MM.1S (cell line): ENCODE measurements at regions not wholly inside any gene's neighbourhood (a gene's known extent, or its start where the extent isn't known, plus 50 kb on each side); places are given as distances from the start of the nearest gene placed in this dataset.

ENCODE experiments used
- DNase-seq: peaks from one replicate; pipeline ENCODE4 v3.0.0-alpha.2; 2015
- H2AFZ ChIP-seq: fragments of 300-600 bp; sonication (generic); 2 replicates; pipeline ENCODE4 v1.6.0; 2016; ENCODE audit warnings: antibody characterized with exemption, low read length
- H3F3A ChIP-seq: fragments of 300-600 bp; sonication (generic); 2 replicates; pipeline ENCODE4 v1.6.1; 2016; ENCODE audit warnings: mild to moderate bottlenecking, antibody characterized with exemption, low read length, moderate library complexity, mixed read lengths; ENCODE audit not compliant: insufficient read depth
- H3K27ac ChIP-seq: fragments of 300-600 bp; sonication (generic); 2 replicates; pipeline ENCODE4 v1.5.1; 2016; ENCODE audit warnings: mild to moderate bottlenecking, low read length
- H3K27me3 ChIP-seq: fragments of 300-600 bp; sonication (generic); replicated peaks from 2 replicates; pipeline ENCODE4 v1.6.0; 2016; ENCODE audit warnings: low read length; ENCODE audit not compliant: insufficient read depth
- H3K36me3 ChIP-seq: fragments of 300-600 bp; sonication (generic); replicated peaks from 2 replicates; pipeline ENCODE4 v1.6.1; 2016; ENCODE audit warnings: mild to moderate bottlenecking, low read length, mixed read lengths; ENCODE audit not compliant: insufficient read depth
- H3K4me1 ChIP-seq: fragments of 300-600 bp; sonication (generic); 2 replicates; pipeline ENCODE4 v1.6.1; 2016; ENCODE audit warnings: low read length, mixed read lengths
- H3K4me2 ChIP-seq: fragments of 300-600 bp; sonication (generic); 2 replicates; pipeline ENCODE4 v1.6.0; 2016; ENCODE audit warnings: low read depth, low read length
- H3K4me3 ChIP-seq: fragments of 300-600 bp; sonication (generic); 2 replicates; pipeline ENCODE4 v1.5.1; 2016; ENCODE audit warnings: low read length, mixed read lengths
- H3K79me2 ChIP-seq: fragments of 300-600 bp; sonication (generic); 2 replicates; pipeline ENCODE4 v1.6.1; 2016; ENCODE audit warnings: mixed run types, low read length, mixed read lengths
- H3K9ac ChIP-seq: fragments of 300-600 bp; sonication (generic); 2 replicates; pipeline ENCODE4 v1.6.1; 2016; ENCODE audit warnings: low read length, mixed read lengths
- H3K9me2 ChIP-seq: fragments of 300-600 bp; sonication (generic); replicated peaks from 2 replicates; pipeline ENCODE4 v1.6.1; 2016; ENCODE audit warnings: mild to moderate bottlenecking, low read length, mixed read lengths; ENCODE audit not compliant: insufficient read depth
- H3K9me3 ChIP-seq: fragments of 300-600 bp; sonication (generic); replicated peaks from 2 replicates; pipeline ENCODE4 v1.6.1; 2016; ENCODE audit warnings: mild to moderate bottlenecking, low read length, mixed read lengths; ENCODE audit not compliant: insufficient read depth
- H4K20me1 ChIP-seq: fragments of 300-600 bp; sonication (generic); 2 replicates; pipeline ENCODE4 v1.6.1; 2016; ENCODE audit warnings: mild to moderate bottlenecking, low read length, moderate library complexity, mixed read lengths; ENCODE audit not compliant: insufficient read depth
- CTCF ChIP-seq: fragments of 300-600 bp; sonication (generic); IDR thresholded peaks from 2 replicates; pipeline ENCODE4 v1.5.1; 2016; ENCODE audit warnings: antibody characterized with exemption, low read length, mixed read lengths
- EZH2 ChIP-seq: fragments of 300-600 bp; sonication (generic); optimal IDR thresholded peaks from 2 replicates; pipeline ENCODE3; 2017; ENCODE audit warnings: low read depth, mild to moderate bottlenecking, antibody characterized with exemption, low read length, mixed read lengths
- EZH2phosphoT487 ChIP-seq: fragments of 300-600 bp; sonication (generic); IDR thresholded peaks from 2 replicates; pipeline ENCODE4 v1.6.1; 2018; ENCODE audit warnings: antibody characterized with exemption, low read length

GRCh38 chr11:115874843-115875242 lies 370.6 kb upstream of the CADM1 start:
- H4K20me1 ChIP-seq, result no peaks in the 10 kb centered on the region
- H3K9ac ChIP-seq, result no peak overlapping the region
- DNase-seq, result no peak
- H3K36me3 ChIP-seq, result no peaks in the 10 kb centered on the region
- TF ChIP-seq EZH2, result no peak
- no peak for TF ChIP-seq CTCF
- no peak for TF ChIP-seq EZH2phosphoT487
- no peaks in the 10 kb centered on the region for H3K79me2 ChIP-seq
- no peaks in the 10 kb centered on the region for H3F3A ChIP-seq
- no peaks in the 10 kb centered on the region for H3K9me2 ChIP-seq
- H3K4me2 ChIP-seq, result no peak overlapping the region
- no peaks in the 10 kb centered on the region for H3K27me3 ChIP-seq
- no peaks in the 10 kb centered on the region for H3K9me3 ChIP-seq
- no peaks in the 10 kb centered on the region for H3K4me1 ChIP-seq
- H3K4me3 ChIP-seq, result no peak overlapping the region
- H2AFZ ChIP-seq, result no peak overlapping the region
- no peak overlapping the region for H3K27ac ChIP-seq

- Histone ChIP-seq H3K79me2 (no peaks in the 10 kb centered on the region), H3K4me3 (no peak overlapping the region), H3K9me2 (no peaks in the 10 kb centered on the region), H3K4me1 (no peaks in the 10 kb centered on the region), H3K9me3 (no peaks in the 10 kb centered on the region), H3K27ac (no peak overlapping the region), H4K20me1 (no peaks in the 10 kb centered on the region), H3K27me3 (no peaks in the 10 kb centered on the region), H3F3A (no peaks in the 10 kb centered on the region), H3K4me2 (no peak overlapping the region), H3K9ac (no peak overlapping the region), H3K36me3 (no peaks in the 10 kb centered on the region), H2AFZ (no peak overlapping the region)
- no peak for DNase-seq
- no peak for TF ChIP-seq EZH2
- no peak for TF ChIP-seq EZH2phosphoT487
- TF ChIP-seq CTCF, result no peak
Measured at GRCh38 chr11:115873813-115874212, 369.6 kb upstream of the CADM1 start.

GRCh38 chr11:115872416-115872815 lies 368.2 kb upstream of the CADM1 start:
- Histone ChIP-seq H3F3A (no peaks in the 10 kb centered on the region), H4K20me1 (no peaks in the 10 kb centered on the region), H2AFZ (no peak overlapping the region), H3K27ac (no peak overlapping the region), H3K9me2 (no peaks in the 10 kb centered on the region), H3K27me3 (no peaks in the 10 kb centered on the region), H3K79me2 (no peaks in the 10 kb centered on the region), H3K36me3 (no peaks in the 10 kb centered on the region), H3K4me2 (no peak overlapping the region), H3K9ac (no peak overlapping the region), H3K4me3 (no peak overlapping the region), H3K9me3 (no peaks in the 10 kb centered on the region), H3K4me1 (no peaks in the 10 kb centered on the region)
- DNase-seq, result no peak
- TF ChIP-seq EZH2 (no peak), EZH2phosphoT487 (no peak), CTCF (no peak)
